WI38 (cell line): ENCODE measurements at regions not wholly inside any gene's neighbourhood (a gene's known extent, or its start where the extent isn't known, plus 50 kb on each side); places are given as distances from the start of the nearest gene placed in this dataset.

Experiments
- H3K4me3 ChIP-seq: 2 replicates; pipeline ENCODE4 v1.5.1; 2011; ENCODE audit warnings: low read depth, mild to moderate bottlenecking, control low read depth, low read length
- TF ChIP-seq, protein P1 (sequence below): IDR thresholded peaks from 2 replicates; pipeline ENCODE4 v1.5.1; 2012; ENCODE audit warnings: low read depth, mild to moderate bottlenecking, control low read depth, low read length

GRCh38 chr10:44089671-44090070 is 295.2 kb downstream of the CXCL12 start:
- TF ChIP-seq, protein P1, sequence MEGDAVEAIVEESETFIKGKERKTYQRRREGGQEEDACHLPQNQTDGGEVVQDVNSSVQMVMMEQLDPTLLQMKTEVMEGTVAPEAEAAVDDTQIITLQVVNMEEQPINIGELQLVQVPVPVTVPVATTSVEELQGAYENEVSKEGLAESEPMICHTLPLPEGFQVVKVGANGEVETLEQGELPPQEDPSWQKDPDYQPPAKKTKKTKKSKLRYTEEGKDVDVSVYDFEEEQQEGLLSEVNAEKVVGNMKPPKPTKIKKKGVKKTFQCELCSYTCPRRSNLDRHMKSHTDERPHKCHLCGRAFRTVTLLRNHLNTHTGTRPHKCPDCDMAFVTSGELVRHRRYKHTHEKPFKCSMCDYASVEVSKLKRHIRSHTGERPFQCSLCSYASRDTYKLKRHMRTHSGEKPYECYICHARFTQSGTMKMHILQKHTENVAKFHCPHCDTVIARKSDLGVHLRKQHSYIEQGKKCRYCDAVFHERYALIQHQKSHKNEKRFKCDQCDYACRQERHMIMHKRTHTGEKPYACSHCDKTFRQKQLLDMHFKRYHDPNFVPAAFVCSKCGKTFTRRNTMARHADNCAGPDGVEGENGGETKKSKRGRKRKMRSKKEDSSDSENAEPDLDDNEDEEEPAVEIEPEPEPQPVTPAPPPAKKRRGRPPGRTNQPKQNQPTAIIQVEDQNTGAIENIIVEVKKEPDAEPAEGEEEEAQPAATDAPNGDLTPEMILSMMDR, result no peak
- no peak overlapping the region for H3K4me3 ChIP-seq

DNA sequence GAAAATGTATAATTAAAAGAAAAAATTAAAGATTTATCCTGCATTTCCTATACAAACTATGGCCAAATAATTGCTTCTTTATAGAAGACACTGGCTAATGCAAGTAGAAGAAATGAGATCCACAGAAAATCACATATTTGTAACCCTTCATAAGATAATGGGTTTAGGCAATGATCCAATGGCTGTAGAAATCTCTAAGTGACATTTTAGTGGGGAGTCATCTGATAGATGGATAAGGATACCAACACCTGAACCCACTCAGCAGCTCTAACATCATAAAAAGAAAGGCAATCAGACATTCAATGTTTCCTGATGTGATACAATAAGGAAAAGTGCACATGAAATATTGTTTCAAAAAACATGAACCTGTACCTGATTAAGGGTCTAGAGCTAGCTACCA is 297.5 kb downstream of the CXCL12 start:
- no peak overlapping the region for H3K4me3 ChIP-seq
- TF ChIP-seq, protein P1, result no peak

- TF ChIP-seq, protein P1, result no peak
- no peak overlapping the region for H3K4me3 ChIP-seq
These were observed 301.0 kb downstream of the CXCL12 start for GRCh38 chr10:44083719-44084400.

- TF ChIP-seq, protein P1, result no peak
- no peak overlapping the region for H3K4me3 ChIP-seq
These were observed 313.4 kb downstream of the CXCL12 start for GRCh38 chr10:44071479-44071878.

DNA sequence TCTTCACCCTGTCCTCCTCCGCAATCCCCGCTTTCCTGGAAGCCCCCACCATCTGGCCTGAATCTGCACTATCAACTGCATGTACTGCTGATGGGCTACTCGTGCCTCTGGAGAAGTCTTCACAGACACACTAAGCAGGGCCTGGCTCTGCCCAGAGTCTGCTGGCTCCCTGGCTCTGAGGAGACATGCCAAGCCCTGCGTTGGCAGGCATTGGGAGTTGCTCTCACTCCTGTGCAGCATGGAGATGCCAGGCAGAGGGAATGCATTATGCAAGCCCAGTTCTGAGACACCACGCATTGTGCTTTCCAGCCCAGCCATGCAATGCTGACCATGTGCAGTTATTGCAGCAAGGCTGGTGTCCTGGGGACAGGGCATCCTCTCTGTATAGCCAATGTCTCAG is 314.6 kb downstream of the CXCL12 start:
- TF ChIP-seq, protein P1, result no peak
- no peak overlapping the region for H3K4me3 ChIP-seq

- TF ChIP-seq, protein P1, result no peak
- no peak overlapping the region for H3K4me3 ChIP-seq
These were observed 315.3 kb downstream of the CXCL12 start for GRCh38 chr10:44069573-44069972.

GRCh38 chr10:44068716-44069482 is 316.0 kb downstream of the CXCL12 start:
- TF ChIP-seq, protein P1, result no peak
- H3K4me3 ChIP-seq, result no peak overlapping the region
